Brain pericyte (primary cell): ENCODE measurements at regions not wholly inside any gene's neighbourhood (a gene's known extent, or its start where the extent isn't known, plus 50 kb on each side); places are given as distances from the start of the nearest gene placed in this dataset.
"Not testable (repeated sequence)": the region's sequence is repeated elsewhere in the genome, so short reads cannot be mapped to it uniquely, and the experiment has no call there.

Experiments
- DNase-seq: peaks from one replicate; pipeline ENCODE4 v3.0.0-alpha.2; 2012; ENCODE audit warnings: low read depth, low spot score

GRCh38 chr9:108412755-108413154, 443.0 kb downstream of the ACTL7B start:
- no peak for DNase-seq

GRCh38 chr9:108411632-108412031, 444.2 kb downstream of the ACTL7B start:
- no peak for DNase-seq

DNA sequence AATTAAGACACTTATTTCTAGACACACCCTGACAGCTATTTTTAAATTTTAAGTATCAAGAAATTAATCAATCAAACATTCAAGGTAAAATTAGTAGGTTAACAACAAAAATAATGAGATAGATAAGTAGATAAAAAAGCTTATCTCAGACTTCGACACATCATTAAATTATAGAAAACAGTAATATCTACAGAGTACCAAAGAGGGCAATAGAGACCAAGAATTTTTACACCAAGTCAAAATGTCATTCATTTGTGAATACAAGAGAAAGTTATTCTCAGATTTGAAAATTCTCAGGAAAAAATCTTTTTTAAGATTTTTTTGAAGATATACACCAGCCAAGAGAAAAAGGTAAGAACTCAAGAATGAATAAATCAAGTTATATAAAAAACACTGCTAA, 445.6 kb downstream of the ACTL7B start:
- DNase-seq, result no peak

DNA sequence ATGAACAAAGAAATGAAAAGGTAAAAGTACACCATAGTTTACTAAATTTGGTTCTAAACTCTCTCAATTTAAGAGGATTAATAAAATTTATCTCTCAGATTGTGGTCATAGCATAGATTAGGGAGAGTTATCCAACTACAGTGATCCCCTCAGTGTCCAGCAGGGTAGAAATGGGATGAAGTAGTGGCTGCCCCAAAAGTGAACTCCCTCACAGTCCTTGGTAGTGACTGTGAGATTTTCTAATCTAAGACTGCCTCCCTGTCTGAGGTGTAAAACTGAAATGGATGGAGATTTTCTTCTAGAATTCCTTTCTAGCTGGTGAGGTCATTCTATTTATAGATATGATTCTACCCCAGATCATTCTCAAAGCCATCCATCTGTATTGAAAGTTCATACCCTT, 455.5 kb downstream of the ACTL7B start:
- no peak for DNase-seq

DNA sequence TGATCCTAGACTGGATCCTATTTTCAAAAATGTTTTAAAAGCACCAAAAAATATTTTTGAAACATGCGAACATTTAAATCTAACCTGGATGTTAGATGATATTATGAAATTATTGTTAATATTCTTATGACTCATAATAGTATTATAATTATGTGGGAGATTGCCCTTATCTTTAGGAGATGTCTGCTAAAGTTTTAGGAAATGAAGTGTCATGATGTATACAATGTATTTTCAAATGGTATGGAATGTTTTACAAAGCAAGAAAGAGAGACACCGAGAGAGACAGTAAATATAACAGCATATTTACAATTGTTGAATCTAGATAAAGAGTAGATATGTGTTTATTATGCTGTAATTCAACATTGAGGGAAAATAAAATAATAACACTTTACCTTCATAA, 455.9 kb downstream of the ACTL7B start:
- DNase-seq, result no peak

DNA sequence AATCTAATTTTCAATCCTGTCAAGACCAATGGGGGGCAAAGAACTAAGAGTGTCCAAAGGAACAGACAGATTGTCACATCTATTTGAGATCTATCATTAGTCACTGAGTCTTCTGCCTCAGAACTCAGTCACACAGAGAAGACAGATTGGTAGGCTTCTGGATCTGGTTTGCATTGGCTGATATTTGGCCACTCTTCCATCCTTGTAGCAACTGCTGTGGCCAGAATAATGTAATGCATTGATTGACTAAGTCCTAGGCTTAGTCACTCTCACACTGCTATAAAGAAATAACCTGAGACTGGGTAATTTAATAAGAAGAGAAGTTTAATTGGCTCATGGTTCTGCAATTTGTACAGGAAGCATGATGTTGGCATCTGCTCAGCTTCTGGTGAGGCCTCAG, 458.5 kb downstream of the ACTL7B start:
- no peak for DNase-seq

DNA sequence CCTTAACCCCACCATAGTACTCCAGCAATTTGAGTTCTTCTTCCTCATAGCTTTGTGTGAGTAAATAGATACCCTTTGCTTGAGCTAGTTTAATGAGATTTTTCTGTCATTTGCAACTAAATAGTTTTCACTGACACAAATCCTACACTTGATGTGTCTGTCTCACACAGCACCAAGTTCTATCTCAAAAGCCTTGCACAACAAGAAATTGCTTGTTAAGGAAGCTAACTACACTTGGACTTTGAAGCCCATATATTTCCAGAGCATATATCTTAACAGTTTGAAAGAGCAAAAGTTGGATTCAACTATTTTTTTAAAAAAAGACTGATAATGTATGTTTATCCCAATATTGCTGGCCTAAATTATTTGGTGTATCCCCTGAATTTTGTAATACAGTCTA, 459.2 kb downstream of the ACTL7B start:
- DNase-seq, result no peak

DNA sequence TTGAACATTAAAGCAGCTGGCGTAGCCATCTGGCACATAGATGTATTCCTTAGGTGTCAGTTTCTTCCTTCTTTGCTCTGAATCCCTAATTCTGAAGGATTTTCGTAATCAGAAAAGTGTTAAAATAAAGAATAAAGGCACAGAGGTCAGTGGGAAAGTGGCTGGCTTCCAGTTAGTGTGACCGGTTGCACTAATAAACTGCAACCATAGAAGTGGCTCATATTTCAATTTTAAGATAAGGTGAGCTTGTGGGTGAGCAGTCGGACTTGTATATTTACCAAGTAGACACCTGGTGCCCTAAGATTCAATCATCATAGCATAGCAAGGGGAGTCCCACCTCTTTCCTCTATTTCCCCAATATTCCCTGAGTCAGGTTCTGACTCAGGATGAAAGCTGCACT, 459.6 kb downstream of the ACTL7B start:
- DNase-seq, result no peak

DNA sequence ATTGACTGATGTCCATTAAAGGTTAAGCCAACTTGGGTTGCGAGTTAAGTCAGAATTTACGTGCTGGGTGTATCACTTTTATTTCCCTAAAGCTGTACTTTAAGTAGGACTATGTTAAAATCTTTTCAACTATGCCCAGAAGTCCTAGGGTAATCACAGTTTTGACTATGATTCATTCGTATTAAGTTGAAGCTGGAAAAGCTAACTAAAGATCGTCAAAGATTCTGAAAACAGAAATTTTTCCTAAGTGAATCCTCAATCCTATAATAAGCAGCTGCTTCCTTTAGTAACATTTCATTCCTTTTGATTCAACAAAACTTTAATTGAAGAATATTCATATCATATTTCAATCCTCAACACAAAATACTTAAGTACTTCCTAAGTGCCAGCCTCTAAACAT, 460.4 kb downstream of the ACTL7B start:
- no peak for DNase-seq

GRCh38 chr9:108394726-108395125, 461.1 kb downstream of the ACTL7B start:
- no peak for DNase-seq

DNA sequence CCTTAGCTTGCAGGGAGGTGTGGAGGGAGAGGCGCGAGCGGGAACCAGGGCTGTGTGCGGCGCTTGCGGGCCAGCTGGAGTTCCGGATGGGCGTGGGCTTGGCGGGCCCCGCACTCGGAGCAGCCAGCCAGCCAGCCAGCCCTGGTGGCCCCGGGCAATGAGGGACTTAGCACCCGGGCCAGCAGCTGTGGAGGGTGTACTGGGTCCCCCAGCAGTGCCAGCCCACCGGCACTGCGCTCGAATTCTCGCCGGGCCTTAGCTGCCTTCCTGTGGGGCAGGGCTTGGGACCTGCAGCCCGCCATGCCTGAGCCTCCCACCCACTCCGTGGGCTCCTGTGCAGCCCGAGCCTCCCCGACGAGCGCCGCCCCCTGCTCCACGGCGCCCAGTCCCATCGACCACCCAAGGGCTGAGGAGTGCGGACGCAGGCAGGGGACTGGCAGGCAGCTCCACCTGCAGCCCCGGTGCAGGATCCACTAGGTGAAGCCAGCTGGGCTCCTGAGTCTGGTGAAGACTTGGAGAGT, 462.2 kb downstream of the ACTL7B start:
- DNase-seq, result not testable (repeated sequence)

GRCh38 chr9:108392877-108393276, 462.9 kb downstream of the ACTL7B start:
- DNase-seq, result no peak

- DNase-seq, result no peak
Measured at GRCh38 chr9:108389056-108389455, 466.7 kb downstream of the ACTL7B start.

- DNase-seq, result no peak
Measured at GRCh38 chr9:108386859-108387384, 468.9 kb downstream of the ACTL7B start.

- no peak for DNase-seq
Measured at GRCh38 chr9:108386032-108386431, 469.8 kb downstream of the ACTL7B start.

- no peak for DNase-seq
Measured at GRCh38 chr9:108383796-108384195, 472.0 kb downstream of the ACTL7B start.

DNA sequence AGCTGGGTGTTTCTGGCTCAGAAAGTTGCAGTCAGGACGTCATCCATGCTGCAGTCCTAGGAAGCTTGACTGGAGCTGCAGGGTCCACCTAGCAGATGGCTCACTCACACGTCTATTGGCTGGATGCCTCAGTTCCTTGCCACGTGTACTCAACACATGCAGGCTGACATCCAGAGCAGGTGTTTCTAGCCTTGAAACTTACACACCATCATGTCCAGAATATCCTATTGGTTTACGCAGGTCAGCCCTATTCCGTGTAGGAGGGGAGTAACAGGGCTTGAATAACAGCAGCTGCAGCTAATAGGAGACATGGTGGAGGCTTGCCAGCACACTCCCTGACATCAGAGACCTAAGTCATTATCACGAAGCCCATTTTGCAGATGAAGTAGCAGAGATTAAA, 473.5 kb downstream of the ACTL7B start:
- DNase-seq, result no peak

GRCh38 chr9:108377881-108378280, 477.9 kb downstream of the ACTL7B start:
- DNase-seq, result no peak

DNA sequence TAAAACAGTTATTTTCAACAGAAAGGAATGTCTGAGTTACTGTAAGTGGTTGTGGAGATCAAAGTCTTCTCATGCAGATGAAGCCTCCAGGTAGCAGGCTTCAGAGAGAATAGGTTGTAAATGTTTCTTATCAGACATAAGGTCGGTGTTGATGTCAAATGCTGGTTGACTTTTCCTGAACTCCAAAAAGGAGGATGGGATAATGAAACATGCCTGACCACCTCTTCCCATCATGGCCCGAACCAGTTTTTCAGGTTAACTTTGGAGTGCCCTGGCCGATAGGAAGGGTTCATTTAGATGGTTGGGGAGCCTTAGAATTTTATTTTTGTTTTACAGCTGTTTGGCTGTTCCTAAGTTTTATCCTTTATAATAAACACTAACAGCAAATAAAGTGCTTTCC, 478.4 kb downstream of the ACTL7B start:
- no peak for DNase-seq

- DNase-seq, result no peak
Measured at GRCh38 chr9:108376140-108376539, 479.6 kb downstream of the ACTL7B start.

DNA sequence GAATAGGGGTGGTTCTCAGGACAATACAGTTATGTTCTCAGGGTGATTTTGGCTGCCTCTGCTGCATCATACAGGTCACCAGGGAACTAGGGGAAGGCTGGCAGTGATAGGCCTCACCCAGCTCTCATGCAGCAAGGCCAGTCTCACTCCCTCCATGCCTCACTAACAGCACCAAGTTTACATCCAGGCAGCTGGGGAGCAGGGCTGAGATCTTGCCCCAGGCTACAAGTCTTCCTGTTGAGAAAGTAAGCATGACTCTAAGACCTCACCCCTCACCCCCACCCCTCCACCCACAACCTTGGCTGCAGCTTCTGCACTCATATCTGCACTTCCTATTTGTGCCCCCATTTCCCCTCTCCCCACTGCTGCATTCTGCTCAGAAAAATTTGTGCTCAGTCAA, 481.2 kb downstream of the ACTL7B start:
- DNase-seq, result no peak

- no peak for DNase-seq
Measured at GRCh38 chr9:108367188-108367587, 488.6 kb downstream of the ACTL7B start.

DNA sequence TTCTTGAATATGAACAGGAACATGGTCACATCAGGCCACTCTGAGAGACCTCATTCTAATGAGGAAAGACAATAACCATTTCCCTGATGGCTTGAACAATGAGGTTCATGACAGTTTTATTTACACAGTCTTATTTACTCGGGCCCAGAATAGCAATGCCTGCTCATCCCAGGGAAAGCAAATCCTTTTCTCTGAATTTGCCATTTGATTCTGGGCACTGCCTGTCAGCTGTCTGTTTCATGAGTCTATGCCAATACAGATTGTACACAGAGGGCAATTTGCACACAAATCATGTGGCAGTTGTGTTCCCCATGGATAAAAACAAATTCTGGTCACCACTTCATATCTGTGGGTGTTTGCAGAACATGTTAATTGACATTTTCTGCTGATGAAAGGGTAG, 492.5 kb downstream of the ACTL7B start:
- no peak for DNase-seq

DNA sequence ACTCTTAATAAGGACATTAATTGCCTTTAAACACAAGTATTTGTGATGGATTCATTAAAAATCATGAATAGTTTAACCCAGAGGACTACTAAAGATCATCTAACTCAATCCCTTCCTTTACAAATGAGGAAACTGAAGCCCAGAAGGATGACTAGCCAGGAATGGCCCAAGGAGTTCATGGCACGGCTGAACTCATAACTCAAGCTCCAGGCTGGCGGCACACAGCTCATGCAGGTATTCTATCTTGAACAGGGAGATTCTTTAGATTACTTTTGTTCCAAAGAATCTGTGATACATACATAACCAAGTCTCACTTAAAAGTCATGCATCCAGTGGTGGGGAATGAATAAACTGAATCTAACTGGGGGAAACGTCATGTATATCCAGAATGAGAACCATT, 495.5 kb downstream of the ACTL7B start:
- no peak for DNase-seq
